ENCODE measurements at regions not wholly inside any gene's neighbourhood (a gene's known extent, or its start where the extent isn't known, plus 50 kb on each side); places are given as distances from the start of the nearest gene placed in this dataset.

DNA sequence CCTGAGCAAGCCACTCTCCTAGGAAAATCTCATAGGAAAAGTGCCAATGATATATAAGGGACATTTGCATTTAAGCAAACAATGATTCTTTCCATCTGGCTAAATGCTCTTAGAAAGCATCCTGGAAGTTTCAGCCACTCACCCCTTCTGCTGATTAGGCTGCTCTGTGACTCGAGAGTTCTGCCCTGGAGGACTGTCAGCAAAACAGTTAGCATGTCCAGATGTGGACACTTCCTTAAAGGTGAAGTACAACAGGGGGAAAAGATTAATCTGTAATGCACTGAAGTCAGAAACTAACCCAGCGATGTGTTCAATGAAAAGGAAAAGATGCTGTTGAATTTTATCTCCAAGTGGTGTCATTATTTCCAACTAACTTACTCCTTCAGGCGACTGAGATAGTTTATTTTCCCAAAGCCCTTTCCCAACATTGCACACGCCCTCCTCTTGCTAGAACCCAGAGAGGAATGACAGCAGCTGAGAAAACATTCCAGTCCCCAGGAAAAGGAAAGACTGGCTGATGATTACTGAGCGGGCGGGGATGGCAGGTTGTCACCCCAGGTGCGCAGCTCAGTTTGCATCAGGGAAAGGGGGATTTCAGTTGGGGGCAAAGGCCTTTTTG, 214.0 kb downstream of the SS18 start:
- DNase-seq (ENCODE audit: missing footprints): no peak
- intact Hi-C loops (cut with DNase I): no loop called here
- ATAC-seq: peak; percentile 31

DNA sequence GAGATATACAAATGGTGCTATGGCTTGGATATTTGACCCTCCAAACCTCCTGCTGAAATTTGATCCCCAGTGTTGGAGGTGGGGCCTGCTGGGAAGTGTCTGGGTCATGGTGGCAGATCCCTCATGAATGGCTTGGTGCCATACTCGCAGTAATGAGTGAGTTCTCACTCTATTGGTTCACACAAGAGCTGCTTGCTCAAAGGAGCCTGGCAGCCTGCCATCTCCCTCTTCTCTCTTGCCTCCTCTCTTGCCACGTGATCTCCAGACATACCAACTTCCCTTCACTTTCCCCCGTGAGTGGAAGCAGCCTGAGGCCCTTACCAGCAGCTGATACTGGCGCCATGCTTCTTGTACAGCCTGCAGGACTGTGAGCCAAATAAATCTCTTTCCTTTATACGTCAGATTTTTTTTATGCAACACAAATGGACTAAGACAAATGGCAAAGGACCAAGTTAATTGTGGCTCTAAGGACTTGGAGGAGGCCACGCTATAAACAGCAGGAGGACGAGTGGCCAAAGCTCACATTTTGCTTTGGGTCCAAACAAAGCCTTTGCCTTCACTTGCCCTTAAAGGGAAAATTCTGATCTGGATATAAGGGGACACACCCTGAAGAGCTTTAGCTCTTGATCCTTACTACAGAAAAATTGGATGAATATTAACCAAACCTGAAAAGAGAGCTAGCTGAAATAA, 214.7 kb downstream of the SS18 start:
- no peak for DNase-seq (ENCODE audit: missing footprints)
- ATAC-seq: no peak
- intact Hi-C loops (cut with DNase I): no loop called here

DNA sequence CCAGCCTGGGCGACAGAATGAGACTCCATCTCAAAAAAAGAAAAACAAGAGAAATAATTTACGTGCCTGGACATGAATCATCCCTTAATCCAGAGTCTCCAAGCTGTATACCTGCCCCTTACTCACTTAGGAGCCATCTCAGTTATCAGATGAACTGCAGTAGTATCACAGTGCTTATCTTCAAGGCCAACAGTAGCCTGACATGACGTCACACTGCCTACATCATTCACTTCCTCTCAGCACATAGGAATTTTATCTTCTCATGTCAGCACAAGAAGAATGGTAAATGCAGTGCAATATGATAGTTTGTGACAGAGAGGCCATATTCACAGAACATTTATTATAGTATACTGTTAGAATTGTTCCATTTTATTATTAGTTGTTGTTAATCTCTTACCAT, 216.6 kb downstream of the SS18 start:
- DNase-seq (ENCODE audit: missing footprints) (no peak), ATAC-seq (no peak)
- intact Hi-C loops (cut with DNase I): no loop called here

DNA sequence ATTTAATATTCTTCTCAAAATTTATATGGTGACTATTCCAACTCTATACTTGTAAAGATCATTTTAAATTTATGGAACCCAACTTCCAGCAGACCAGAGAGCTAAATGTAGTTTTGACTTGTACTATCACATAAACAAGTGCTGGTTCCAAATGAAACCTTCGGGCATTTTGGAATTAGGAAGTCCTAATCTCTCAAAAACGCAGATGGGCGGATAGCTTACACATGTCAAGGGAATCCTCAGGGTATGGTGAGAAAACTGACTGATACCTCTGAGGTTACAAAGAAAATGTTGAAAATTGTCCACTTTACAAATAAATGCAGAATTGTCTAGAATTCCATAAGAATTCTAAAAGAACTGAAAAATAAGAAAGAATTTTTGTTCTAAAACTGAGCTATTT, 224.1 kb downstream of the SS18 start:
- intact Hi-C loops (cut with DNase I): no loop called here

DNA sequence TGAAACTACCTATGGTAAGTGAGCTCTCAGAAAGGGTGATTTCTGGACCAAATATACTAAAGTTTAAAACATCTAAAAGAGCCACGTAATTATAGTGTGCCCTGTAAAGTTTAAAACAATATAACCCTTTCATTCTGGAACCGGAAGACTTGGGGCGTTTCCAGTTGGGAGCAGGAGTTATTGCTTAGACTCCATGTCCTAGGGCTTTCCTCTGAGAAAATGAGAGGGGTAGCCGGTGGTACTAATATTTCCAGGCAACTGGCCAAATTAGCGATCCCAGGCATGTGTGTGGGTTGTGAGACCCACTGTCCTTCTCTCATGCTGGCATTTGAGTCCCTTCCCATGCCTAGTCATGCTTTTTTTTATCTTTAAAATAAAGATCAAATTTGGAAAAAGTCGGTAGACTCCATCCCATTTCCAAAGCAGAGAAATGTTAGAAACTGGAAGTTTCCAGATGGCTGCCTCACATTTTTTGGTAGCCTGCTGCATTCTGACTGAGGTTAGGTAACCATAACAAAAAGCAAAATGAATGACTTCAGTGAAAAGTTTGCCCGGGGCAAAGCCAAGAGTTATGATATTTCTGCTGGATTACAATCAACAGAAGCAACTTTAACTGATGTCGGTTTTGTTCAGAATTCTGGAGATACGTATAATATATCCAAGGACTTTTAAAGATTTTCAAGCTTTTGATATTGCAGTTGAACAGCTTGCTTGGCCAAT, 227.4 kb downstream of the SS18 start:
- intact Hi-C loops (cut with DNase I): no loop called here
- DNase-seq (ENCODE audit: missing footprints) (no peak), ATAC-seq (no peak)

More for the DNA sequence above, 224.1 kb downstream of the SS18 start:
- ATAC-seq: no peak
- no peak for DNase-seq (ENCODE audit: missing footprints)

DNA sequence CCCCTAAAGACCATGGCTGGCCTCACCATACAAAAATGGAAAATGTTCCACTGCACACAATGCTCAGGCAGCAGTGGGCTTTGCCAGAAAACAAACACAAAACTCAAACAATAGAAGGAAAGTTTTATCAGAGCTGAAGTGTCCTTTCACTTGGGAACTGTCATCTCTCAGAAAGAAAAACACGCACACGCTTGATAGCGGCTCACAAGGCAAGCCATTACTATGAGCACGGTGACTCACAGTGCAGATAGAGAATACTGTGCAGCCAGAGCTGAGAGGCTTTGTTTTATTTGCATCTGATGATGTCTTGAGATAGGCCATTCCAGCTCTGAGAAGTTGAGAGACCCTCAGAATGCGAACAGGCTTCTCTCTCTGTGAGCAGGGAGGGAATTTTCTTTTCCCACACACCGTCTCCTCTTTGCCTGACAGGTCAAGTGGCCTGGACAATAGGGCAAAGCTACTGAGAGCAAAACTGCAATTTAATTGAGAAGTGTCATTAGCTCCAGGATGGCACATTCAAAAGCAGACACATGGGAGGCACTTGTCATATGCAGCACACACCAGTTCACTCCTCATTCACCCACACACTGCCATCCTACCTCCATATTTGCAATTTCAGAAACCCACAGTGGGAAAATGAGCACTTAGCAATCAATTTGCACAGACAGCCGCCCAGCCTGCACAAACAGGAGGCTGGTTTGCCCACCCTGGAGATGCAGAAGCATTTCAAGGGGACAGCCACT, 236.6 kb downstream of the SS18 start:
- DNase-seq (ENCODE audit: missing footprints): no peak
- ATAC-seq: no peak
- intact Hi-C loops (cut with DNase I): no loop called here

DNA sequence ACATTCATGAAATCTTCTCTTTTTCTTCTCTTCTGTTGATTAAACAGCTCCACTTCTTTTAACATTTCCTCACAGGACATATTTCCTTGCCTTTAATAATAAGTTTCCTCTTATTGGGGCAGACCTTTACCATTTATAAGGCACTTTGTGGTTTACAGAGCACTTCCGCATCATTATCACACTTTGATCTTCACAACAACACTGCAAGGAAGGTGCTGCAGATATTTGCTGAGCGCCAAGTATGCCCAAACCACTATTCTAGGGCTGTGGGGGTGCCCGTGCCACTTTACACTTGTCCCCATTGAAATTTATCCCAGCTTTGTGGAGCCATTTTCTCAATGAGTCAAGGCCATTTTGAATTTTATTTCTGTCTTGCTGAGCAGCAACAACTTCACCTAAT, 246.6 kb downstream of the SS18 start:
- no peak for ATAC-seq
- no peak for DNase-seq (ENCODE audit: missing footprints)
- intact Hi-C loops (cut with DNase I): no loop called here

DNA sequence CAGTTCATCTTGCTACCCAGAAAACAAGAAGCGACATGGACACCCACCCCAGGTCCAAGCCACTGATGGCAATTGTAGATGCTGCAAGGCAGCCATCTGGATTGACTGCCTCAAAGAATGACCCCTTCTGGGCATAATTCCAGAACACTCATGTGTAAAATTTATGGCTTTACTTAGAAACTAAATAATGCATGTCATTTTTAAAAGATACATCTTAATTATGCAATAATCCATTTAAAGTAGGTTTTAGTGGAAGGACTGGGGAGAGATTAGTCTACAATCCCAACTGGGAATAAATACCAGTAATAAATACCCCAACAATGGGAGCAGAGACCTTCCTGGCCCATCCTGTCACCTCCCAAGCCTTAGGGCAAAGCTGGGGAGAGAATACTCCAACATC, 247.7 kb downstream of the SS18 start:
- ATAC-seq (no peak), DNase-seq (ENCODE audit: missing footprints) (no peak)
- intact Hi-C loops (cut with DNase I): no loop called here

DNA sequence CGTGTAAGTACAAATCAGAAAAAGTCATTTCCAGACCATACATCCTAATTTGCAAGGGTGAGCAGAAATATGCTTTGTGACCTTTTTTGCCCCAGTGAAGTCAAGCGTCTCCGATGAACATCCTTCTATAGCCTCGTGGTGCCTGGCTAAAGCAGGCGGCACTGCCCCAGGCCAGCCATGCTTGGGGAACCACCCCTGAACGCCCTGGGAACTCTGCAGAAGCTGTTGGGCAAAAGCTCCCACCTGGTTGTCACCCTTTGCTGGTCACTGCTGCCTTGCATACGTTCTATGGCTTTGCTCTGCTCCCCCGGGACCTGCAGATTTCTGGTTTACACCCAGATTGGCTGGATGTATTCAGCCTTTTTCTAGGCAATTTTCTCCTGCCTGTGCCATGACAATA, 256.4 kb downstream of the SS18 start:
- DNase-seq (ENCODE audit: missing footprints): no peak
- intact Hi-C loops (cut with DNase I): loop anchor here (10.0 kb wide), 1 partner anchor 479 kb away; the partner anchor contains the start of gene ZNF521
- no peak for ATAC-seq

DNA sequence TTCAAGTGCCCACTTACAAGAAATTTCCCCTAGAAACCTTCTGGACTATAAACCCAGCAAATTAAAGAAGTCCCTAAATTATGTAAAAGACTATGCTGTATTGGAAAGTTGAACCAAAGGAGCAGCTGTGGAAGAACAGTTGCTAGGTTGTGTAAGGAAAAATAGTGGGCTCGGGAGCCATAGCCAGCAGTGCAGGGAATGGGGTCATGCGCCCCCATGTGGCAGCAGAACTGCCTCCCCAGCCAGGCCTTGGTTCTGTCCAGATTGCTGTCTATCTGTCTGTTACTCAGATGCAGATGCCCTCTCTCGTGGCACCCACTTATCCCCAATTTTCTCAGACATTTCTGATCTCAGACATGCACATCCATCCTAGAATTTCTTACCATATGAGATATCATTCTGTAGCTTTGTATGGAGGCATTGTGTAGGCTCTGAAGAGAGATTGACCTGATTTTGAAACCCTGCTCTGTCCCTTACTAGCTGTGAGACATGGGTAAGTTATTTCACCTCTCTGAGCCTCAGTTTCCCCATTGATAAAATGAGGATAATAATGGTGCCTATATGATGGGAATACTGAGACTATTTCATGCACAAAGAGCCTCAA, 258.3 kb downstream of the SS18 start:
- intact Hi-C loops (cut with DNase I): loop anchor here (1.0 to 10.0 kb wide), 2 partner anchors 477 to 954 kb away; partner anchors contain the start of gene ZNF521
- DNase-seq (ENCODE audit: missing footprints): peak; percentile 80
- ATAC-seq: peak; percentile 87

DNA sequence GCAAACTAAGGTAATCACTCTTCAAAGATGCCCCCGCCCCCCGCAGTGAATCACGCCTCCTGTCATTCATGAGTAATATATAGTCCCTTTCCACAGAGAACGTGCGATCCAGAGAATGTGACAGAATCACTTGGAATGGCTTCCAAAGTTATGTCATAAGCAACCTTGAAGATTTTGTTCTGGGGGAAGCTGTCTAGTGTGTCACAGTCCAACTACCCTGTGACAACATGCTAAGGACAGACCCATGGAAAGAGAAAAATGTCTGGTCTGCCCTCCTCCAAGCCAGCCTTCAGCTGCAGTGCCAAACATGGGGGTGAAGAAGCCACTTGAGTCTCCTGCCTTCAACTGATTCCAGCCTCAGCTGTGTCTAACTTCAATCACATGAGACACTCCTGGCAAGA, 259.1 kb downstream of the SS18 start:
- intact Hi-C loops (cut with DNase I): loop anchor here (10.0 kb wide), 1 partner anchor 476 kb away; the partner anchor contains the start of gene ZNF521
- DNase-seq (ENCODE audit: missing footprints): no peak
- ATAC-seq: peak; percentile 24

DNA sequence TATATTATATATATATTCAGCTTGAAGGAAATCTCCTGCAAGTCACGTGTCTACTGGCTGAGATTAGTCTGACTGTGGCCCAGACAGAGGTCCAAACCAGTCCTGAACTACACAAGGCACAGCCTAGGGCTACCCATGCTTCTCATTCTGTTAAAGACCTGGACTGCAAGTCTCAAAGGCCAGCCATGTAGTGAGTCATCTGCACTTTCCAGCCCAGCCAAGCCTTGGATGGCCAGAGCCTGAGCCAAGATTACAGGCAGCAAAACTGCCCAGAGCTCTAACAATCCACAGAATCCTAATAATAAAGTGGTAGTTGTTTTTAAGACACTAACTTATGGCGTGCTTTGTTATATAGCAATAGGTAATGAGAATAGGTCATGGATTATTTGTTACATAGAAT, 259.6 kb downstream of the SS18 start:
- ATAC-seq (peak; percentile 92), DNase-seq (ENCODE audit: missing footprints) (no peak)
- intact Hi-C loops (cut with DNase I): loop anchor here (10.0 kb wide), 1 partner anchor 476 kb away; the partner anchor contains the start of gene ZNF521

DNA sequence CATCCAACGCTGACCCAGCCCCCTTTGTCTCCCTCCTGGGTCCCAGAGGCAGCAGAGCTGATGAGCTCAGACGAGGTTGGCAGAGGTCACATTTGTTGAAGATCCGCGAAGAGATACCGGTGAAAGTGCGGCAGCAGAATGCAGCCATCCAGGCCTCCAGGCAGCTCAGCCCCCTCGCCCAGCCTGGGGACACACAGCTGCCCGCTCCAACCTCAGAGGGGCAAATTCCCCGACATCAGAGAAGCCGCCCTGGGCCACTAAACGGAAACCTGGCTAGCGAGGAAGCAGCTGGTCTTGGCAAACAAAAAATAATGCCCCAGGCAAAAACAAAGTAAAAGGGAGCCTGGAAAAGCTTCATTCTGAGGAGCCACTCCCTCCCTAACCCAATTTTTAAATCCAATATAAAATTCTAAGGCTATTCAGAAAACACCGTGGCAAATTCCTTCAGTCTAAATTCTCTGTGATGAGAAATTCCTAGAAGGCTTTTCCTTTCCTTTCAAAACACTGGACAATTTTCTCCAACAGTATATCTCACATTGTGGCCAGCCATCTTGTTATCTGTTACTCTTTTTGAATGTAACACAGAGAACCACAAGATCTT, 262.4 kb downstream of the SS18 start:
- DNase-seq (ENCODE audit: missing footprints) (no peak), ATAC-seq (no peak)
- intact Hi-C loops (cut with DNase I): no loop called here

DNA sequence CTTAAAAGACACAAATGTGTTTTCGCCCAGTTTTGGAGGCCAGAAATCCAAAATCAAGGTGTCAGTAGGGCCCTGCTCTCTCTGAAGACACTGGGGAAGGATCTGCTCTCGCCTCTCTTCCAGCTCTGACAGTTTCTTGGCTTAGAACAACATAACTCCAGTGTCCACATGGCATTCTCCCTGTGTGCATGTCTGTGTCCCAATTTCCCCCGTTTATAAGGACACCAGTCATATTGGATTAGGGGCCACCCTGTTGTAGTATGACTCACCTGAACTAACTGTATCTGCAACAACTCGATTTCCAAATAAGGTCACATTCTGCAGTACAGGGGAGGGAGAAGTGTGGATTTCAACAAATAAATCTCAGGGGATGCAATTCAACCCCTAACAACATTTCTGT, 263.2 kb downstream of the SS18 start:
- intact Hi-C loops (cut with DNase I): no loop called here
- ATAC-seq (no peak), DNase-seq (ENCODE audit: missing footprints) (no peak)

DNA sequence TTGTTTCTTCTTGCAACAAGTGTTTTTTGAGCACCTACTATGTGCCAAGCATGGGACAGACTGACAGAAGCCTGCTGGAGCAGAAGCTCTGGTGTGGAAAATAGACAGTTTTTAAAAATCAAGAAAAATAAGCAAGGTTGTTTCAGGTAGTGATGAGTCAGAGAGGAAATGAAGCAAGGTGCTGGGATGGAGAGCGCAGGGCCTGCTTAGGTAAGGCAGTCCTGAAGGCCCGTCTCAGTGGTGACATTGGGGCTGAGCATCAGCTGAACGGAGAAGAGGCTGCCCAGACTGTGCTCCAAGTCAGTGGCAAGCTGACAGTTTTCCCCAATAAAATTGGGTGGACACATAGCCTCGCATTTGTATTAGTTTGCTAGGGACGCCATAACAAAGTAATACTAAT, 263.6 kb downstream of the SS18 start:
- no peak for DNase-seq (ENCODE audit: missing footprints)
- ATAC-seq: no peak
- intact Hi-C loops (cut with DNase I): no loop called here

DNA sequence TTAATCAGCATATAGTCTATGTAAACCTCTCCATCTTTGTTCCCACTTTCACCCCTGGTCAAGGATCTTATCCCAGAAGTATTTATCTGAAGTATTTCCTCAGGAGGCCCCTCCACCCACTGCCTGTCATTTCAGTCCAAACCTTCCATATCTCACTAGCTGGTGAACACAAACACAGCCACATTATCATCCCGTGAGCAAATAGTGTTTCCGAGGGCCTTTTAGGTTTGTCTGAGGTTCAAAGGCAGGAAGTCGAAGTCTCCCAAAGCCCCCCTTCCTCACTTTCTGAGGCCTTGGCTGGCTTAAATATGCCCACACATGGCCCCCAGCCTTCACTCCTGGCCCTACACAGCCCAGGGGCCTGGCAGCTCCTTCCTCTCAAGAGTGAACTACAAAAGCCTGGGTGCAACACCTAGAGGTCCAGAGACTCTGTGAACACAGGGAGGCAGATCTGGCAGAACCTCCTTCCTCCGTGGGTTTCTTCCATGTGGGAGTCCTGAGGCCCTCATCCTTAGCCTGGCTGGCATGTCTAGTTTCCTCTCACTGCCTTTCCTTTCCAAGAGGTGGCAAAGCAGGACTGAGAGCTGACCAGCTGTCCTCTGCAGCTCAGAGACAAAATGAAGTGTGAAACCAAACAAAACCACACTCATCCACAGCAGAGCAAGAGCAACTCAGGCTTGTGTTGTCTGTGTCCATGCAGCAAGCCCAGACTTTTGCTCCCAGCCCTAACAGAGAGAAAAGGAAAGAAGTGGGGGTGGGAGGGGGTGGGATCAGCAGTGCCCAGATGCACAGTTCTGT, 264.2 kb downstream of the SS18 start:
- ATAC-seq (no peak), DNase-seq (ENCODE audit: missing footprints) (no peak)
- intact Hi-C loops (cut with DNase I): no loop called here

DNA sequence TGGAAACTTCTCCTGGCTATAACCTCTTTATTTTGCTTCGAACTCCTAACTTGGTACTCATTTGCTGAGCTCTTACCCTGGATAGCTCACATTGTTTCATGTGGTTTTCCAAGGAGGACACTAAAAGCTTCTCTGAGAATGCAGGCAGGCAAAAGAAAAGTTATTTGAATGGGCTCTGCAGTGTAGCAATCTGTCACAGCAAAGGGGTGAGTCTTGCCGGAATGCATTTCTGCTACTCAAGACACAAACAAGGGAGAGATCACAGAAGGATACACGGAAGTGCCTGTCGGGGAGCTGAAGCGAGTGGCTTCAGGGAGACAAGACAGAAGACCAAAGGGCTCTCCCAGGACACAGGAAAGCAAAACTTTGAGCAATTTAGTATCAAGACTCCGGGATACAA, 265.4 kb downstream of the SS18 start:
- ATAC-seq (no peak), DNase-seq (ENCODE audit: missing footprints) (no peak)
- intact Hi-C loops (cut with DNase I): no loop called here

Measured in Right ventricle myocardium inferior (tissue), 1 donor.